Esophagus squamous epithelium (tissue), 5 donors: ENCODE measurements at regions not wholly inside any gene's neighbourhood (a gene's known extent, or its start where the extent isn't known, plus 50 kb on each side); places are given as distances from the start of the nearest gene placed in this dataset.

Experiments
- DNase-seq: peaks from one replicate; lab custom pipeline; 2025; lab: John Stamatoyannopoulos, UW
- H3K27ac ChIP-seq, 4 donors: fragments of 200-600 bp; sonication (generic); one replicate each; pipeline ENCODE4 v1.5.1; 2016 to 2019; ENCODE audit warnings: mild to moderate bottlenecking in 1 of 4
- H3K27me3 ChIP-seq, 4 donors: fragments of 200-600 bp; sonication (generic); 1 replicate in 3 of 4; 2 replicates in 1 of 4; pipeline versions ENCODE4 v1.5.1 to v1.6.0; 2017 to 2021; ENCODE audit warnings: antibody characterized with exemption in 1 of 4
- H3K36me3 ChIP-seq, 3 donors: fragments of 200-600 bp; sonication (generic); one replicate each; pipeline ENCODE4 v1.5.1; 2016 to 2019
- H3K4me1 ChIP-seq, 3 donors: fragments of 200-600 bp; sonication (generic); one replicate each; pipeline ENCODE4 v1.5.1; 2017 to 2019
- H3K4me3 ChIP-seq, 4 donors: fragments of 200-600 bp; sonication (generic); 1 replicate in 3 of 4; 2 replicates in 1 of 4; pipeline ENCODE4 v1.5.1; 2016 to 2019; ENCODE audit warnings: mild to moderate bottlenecking in 2 of 4, moderate library complexity in 1 of 4
- H3K9me3 ChIP-seq, 3 donors: fragments of 200-600 bp; sonication (generic); one replicate each; pipeline ENCODE4 v1.5.1; 2016 to 2019
- CTCF ChIP-seq, 6 experiments: fragments of 450-650 bp in 4 of 6; fragments of 200-600 bp in 2 of 6; sonication (generic) in 2 of 6; IDR thresholded peaks; one replicate each; pipeline ENCODE4 v1.5.1; 2016 to 2019; ENCODE audit warnings: antibody characterized with exemption in 6 of 6, mild to moderate bottlenecking in 4 of 6, moderate library complexity in 4 of 6
- POLR2A ChIP-seq, 4 donors: fragments of 450-650 bp; IDR thresholded peaks; one replicate each; pipeline ENCODE4 v1.6.1; 2017; ENCODE audit warnings: antibody characterized with exemption in 4 of 4, mild to moderate bottlenecking in 4 of 4, moderate library complexity in 3 of 4
- WGBS, 2 donors: methylation state at CpG; one replicate each; pipeline ENCODE4 v1.1.5; 2018; 5-methylcytosine and 5-hydroxymethylcytosine counted together
- intact Hi-C: fragments of 100-400 bp; cut with DNase I; formaldehyde crosslinking; loops from one replicate; pipeline ENCODE4 v1.15.0; 2022
- donor health status: DM: yes; HTN: yes; CAD: no.

- no peak overlapping the region for H3K27ac ChIP-seq
- 47 to 71% methylated on average over 2 of the region's 2 CpGs for WGBS, 2 donors
- H3K4me3 ChIP-seq = no peak overlapping the region
- no peak for DNase-seq
- no peaks in the 10 kb centered on the region for H3K4me1 ChIP-seq
- TF ChIP-seq CTCF (IDR thresholded peaks at IDR 0.05) (no peak), POLR2A (IDR thresholded peaks at IDR 0.05) (no peak)
- H3K36me3 ChIP-seq = no peaks in the 10 kb centered on the region
- no peaks in the 10 kb centered on the region for H3K9me3 ChIP-seq
- intact Hi-C loops = no loop called here
- no peaks in the 10 kb centered on the region for H3K27me3 ChIP-seq
These were observed 70.1 kb upstream of the TMLHE start for GRCh38 chrX:155682834-155683233.

DNA sequence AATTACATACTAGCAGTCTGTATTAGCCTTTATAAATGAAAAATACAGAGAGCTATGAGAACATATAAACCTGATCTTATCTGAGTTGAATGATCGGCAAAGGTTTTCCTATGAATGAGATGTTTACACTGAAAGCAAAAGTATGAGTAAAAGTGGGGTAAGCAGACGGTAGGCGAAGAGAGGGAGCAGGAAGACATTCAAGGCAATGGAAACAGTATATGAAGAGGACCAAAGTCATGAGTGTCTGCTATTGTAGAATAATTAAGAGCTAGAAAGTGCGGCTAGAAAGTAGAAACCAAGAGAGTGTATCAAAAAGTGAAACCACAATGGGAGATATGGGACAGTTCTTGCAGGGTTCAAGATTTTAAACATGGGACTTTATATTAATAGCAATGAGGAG, 67.0 kb upstream of the TMLHE start:
- Histone ChIP-seq H3K36me3 (no peaks in the 10 kb centered on the region), H3K4me1 (no peaks in the 10 kb centered on the region), H3K27ac (no peak overlapping the region), H3K9me3 (no peaks in the 10 kb centered on the region), H3K27me3 (no peaks in the 10 kb centered on the region), H3K4me3 (no peak overlapping the region)
- TF ChIP-seq CTCF (IDR thresholded peaks at IDR 0.05) = no peak
- no peak for TF ChIP-seq POLR2A (IDR thresholded peaks at IDR 0.05)
- no peak for DNase-seq
- WGBS, 2 donors = 83 to 87% methylated on average over 4 of the region's 4 CpGs
- intact Hi-C loops = no loop called here

- no peak for DNase-seq
- TF ChIP-seq CTCF (IDR thresholded peaks at IDR 0.05) = no peak
- no peak for TF ChIP-seq POLR2A (IDR thresholded peaks at IDR 0.05)
- no peaks in the 10 kb centered on the region for H3K4me1 ChIP-seq
- H3K27me3 ChIP-seq = no peaks in the 10 kb centered on the region
- no peaks in the 10 kb centered on the region for H3K9me3 ChIP-seq
- no peak overlapping the region for H3K27ac ChIP-seq
- H3K4me3 ChIP-seq = no peak overlapping the region
- intact Hi-C loops = no loop called here
- no peaks in the 10 kb centered on the region for H3K36me3 ChIP-seq
These were observed 60.6 kb upstream of the TMLHE start for GRCh38 chrX:155673338-155673737.

DNA sequence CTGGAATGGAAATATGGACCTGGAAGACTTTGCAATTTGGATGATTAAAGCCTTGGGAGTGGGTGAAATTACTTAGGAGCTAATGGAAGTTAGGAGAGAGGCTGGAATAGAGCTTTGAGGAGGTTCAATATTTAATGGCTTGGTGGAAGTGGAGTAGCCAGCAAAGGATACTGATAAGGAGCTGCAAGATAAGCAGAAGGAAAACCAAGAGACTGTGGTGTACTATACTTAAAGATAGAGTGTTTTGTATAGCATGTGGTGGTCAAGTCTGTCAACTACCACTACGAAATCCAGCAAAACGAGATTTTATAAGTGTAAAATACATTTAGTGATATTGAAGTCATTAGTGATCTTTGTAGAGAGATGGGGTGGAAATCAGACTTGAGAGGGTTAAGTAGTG, 54.0 kb upstream of the TMLHE start:
- 51 to 54% methylated on average over 2 of the region's 2 CpGs for WGBS, 2 donors
- Histone ChIP-seq H3K36me3 (no peaks in the 10 kb centered on the region), H3K27ac (no peak overlapping the region), H3K27me3 (no peaks in the 10 kb centered on the region), H3K4me1 (no peaks in the 10 kb centered on the region), H3K4me3 (no peak overlapping the region), H3K9me3 (no peaks in the 10 kb centered on the region)
- intact Hi-C loops = no loop called here
- no peak for TF ChIP-seq POLR2A (IDR thresholded peaks at IDR 0.05)
- TF ChIP-seq CTCF (IDR thresholded peaks at IDR 0.05) = no peak
- DNase-seq = no peak
